ENCODE measurements at regions not wholly inside any gene's neighbourhood (a gene's known extent, or its start where the extent isn't known, plus 50 kb on each side); places are given as distances from the start of the nearest gene placed in this dataset.

- TF ChIP-seq CTCF (conservative IDR thresholded peaks at IDR 0.05), result no peak
- TF ChIP-seq EZH2 (IDR thresholded peaks at IDR 0.05; ENCODE audit: low read depth), result no peak
These were observed 93.9 kb downstream of the TBX19 start for GRCh38 chr1:168374566-168374965.

All from PC-9 (cell line).